T47D (cell line): ENCODE measurements at regions not wholly inside any gene's neighbourhood (a gene's known extent, or its start where the extent isn't known, plus 50 kb on each side); places are given as distances from the start of the nearest gene placed in this dataset.

Experiments used
- DNase-seq, 2 experiments: peaks; one replicate each; pipeline versions ENCODE4 v3.0.0 to v3.0.0-alpha.2; 2011 to 2012; ENCODE audit warnings: low read depth in 1 of 2, low spot score in 1 of 2
- JUND ChIP-seq: IDR thresholded peaks from 2 replicates; pipeline ENCODE4 v1.6.1; 2012; ENCODE audit warnings: low read depth
- in situ Hi-C: cut with HindIII; loops from 2 replicates; pipeline ENCODE4 v1.10.0; 2016; ENCODE audit warnings: low sequenced_read_pairs, low pct_unique_long_range_greater_than_20kb

- TF ChIP-seq JUND, result no peak
- DNase-seq, result no peak
- in situ Hi-C loops, result no loop called here
Observed at GRCh38 chr5:9721161-9721560, 91.0 kb upstream of the TAS2R1 start.

- in situ Hi-C loops, result no loop called here
- DNase-seq, result peak in 1 of 2 experiments; percentile 38
- no peak for TF ChIP-seq JUND
Observed at GRCh38 chr5:9720361-9720760, 90.2 kb upstream of the TAS2R1 start.

- no peak for DNase-seq
- no peak for TF ChIP-seq JUND
- in situ Hi-C loops, result no loop called here
Observed at GRCh38 chr5:9716838-9717281, 86.7 kb upstream of the TAS2R1 start.

- no peak for DNase-seq
- TF ChIP-seq JUND, result no peak
- in situ Hi-C loops, result no loop called here
Observed at GRCh38 chr5:9715891-9716335, 85.8 kb upstream of the TAS2R1 start.

- in situ Hi-C loops, result no loop called here
- no peak for TF ChIP-seq JUND
- DNase-seq, result no peak
Observed at GRCh38 chr5:9713959-9714586, 83.9 kb upstream of the TAS2R1 start.

- no peak for TF ChIP-seq JUND
Observed at GRCh38 chr5:9713356-9713755, 83.2 kb upstream of the TAS2R1 start.

GRCh38 chr5:9712911-9713310, 82.8 kb upstream of the TAS2R1 start:
- no peak for TF ChIP-seq JUND
- in situ Hi-C loops, result no loop called here
- no peak for DNase-seq

More at GRCh38 chr5:9713356-9713755, 83.2 kb upstream of the TAS2R1 start:
- in situ Hi-C loops, result no loop called here
- no peak for DNase-seq

GRCh38 chr5:9712506-9712905, 82.4 kb upstream of the TAS2R1 start:
- in situ Hi-C loops, result no loop called here
- DNase-seq, result peak in 1 of 2 experiments; percentile 64
- no peak for TF ChIP-seq JUND

GRCh38 chr5:9710069-9710468, 79.9 kb upstream of the TAS2R1 start:
- in situ Hi-C loops, result no loop called here
- no peak for DNase-seq
- TF ChIP-seq JUND, result no peak

GRCh38 chr5:9707732-9708462, 77.7 kb upstream of the TAS2R1 start:
- in situ Hi-C loops, result no loop called here
- no peak for DNase-seq
- TF ChIP-seq JUND, result no peak

GRCh38 chr5:9699681-9700080, 69.5 kb upstream of the TAS2R1 start:
- no peak for DNase-seq
- TF ChIP-seq JUND, result no peak
- in situ Hi-C loops, result no loop called here

GRCh38 chr5:9698841-9699240, 68.7 kb upstream of the TAS2R1 start:
- DNase-seq, result no peak
- in situ Hi-C loops, result no loop called here
- TF ChIP-seq JUND, result no peak

GRCh38 chr5:9698125-9698826, 68.1 kb upstream of the TAS2R1 start:
- no peak for DNase-seq
- in situ Hi-C loops, result no loop called here
- no peak for TF ChIP-seq JUND

GRCh38 chr5:9692576-9692975, 62.4 kb upstream of the TAS2R1 start:
- in situ Hi-C loops, result no loop called here
- no peak for DNase-seq
- no peak for TF ChIP-seq JUND
